ENCODE measurements at regions not wholly inside any gene's neighbourhood (a gene's known extent, or its start where the extent isn't known, plus 50 kb on each side); places are given as distances from the start of the nearest gene placed in this dataset.

GRCh38 chr12:93977081-93977480 lies 171.3 kb upstream of the PLXNC1 start:
- no peak for TF ChIP-seq CTCF (conservative IDR thresholded peaks at IDR 0.05; ENCODE audit: control insufficient read depth, insufficient read depth, low read depth, low read length)
- no peak overlapping the region for H3K4me3 ChIP-seq (ENCODE audit: control insufficient read depth, low read depth, low read length)
- no peak for DNase-seq (ENCODE audit: low read depth)

GRCh38 chr12:93978553-93978952 lies 169.8 kb upstream of the PLXNC1 start:
- TF ChIP-seq CTCF (conservative IDR thresholded peaks at IDR 0.05; ENCODE audit: control insufficient read depth, insufficient read depth, low read depth, low read length): no peak
- peak; percentile 90 for DNase-seq (ENCODE audit: low read depth)
- H3K4me3 ChIP-seq (ENCODE audit: control insufficient read depth, low read depth, low read length): no peak overlapping the region

GRCh38 chr12:93979189-93979588 lies 169.2 kb upstream of the PLXNC1 start:
- H3K4me3 ChIP-seq (ENCODE audit: control insufficient read depth, low read depth, low read length): no peak overlapping the region
- peak; percentile 61 for DNase-seq (ENCODE audit: low read depth)
- peak; percentile 57 for TF ChIP-seq CTCF (conservative IDR thresholded peaks at IDR 0.05; ENCODE audit: control insufficient read depth, insufficient read depth, low read depth, low read length)

GRCh38 chr12:93980711-93981110 lies 167.7 kb upstream of the PLXNC1 start:
- no peak overlapping the region for H3K4me3 ChIP-seq (ENCODE audit: control insufficient read depth, low read depth, low read length)
- DNase-seq (ENCODE audit: low read depth): no peak
- no peak for TF ChIP-seq CTCF (conservative IDR thresholded peaks at IDR 0.05; ENCODE audit: control insufficient read depth, insufficient read depth, low read depth, low read length)

- DNase-seq (ENCODE audit: low read depth): no peak
- H3K4me3 ChIP-seq (ENCODE audit: control insufficient read depth, low read depth, low read length): no peak overlapping the region
- no peak for TF ChIP-seq CTCF (conservative IDR thresholded peaks at IDR 0.05; ENCODE audit: control insufficient read depth, insufficient read depth, low read depth, low read length)
Observed at GRCh38 chr12:93981411-93981810, 167.0 kb upstream of the PLXNC1 start.

- peak; percentile 82 for DNase-seq (ENCODE audit: low read depth)
- TF ChIP-seq CTCF (conservative IDR thresholded peaks at IDR 0.05; ENCODE audit: control insufficient read depth, insufficient read depth, low read depth, low read length): no peak
- no peak overlapping the region for H3K4me3 ChIP-seq (ENCODE audit: control insufficient read depth, low read depth, low read length)
Observed at GRCh38 chr12:93982771-93983315, 165.5 kb upstream of the PLXNC1 start.

- no peak overlapping the region for H3K4me3 ChIP-seq (ENCODE audit: control insufficient read depth, low read depth, low read length)
- DNase-seq (ENCODE audit: low read depth): no peak
- TF ChIP-seq CTCF (conservative IDR thresholded peaks at IDR 0.05; ENCODE audit: control insufficient read depth, insufficient read depth, low read depth, low read length): no peak
Observed at GRCh38 chr12:93984005-93984404, 164.4 kb upstream of the PLXNC1 start.

Measured in fibroblast of mammary gland (primary cell).